ENCODE measurements at regions not wholly inside any gene's neighbourhood (a gene's known extent, or its start where the extent isn't known, plus 50 kb on each side); places are given as distances from the start of the nearest gene placed in this dataset.

DNA sequence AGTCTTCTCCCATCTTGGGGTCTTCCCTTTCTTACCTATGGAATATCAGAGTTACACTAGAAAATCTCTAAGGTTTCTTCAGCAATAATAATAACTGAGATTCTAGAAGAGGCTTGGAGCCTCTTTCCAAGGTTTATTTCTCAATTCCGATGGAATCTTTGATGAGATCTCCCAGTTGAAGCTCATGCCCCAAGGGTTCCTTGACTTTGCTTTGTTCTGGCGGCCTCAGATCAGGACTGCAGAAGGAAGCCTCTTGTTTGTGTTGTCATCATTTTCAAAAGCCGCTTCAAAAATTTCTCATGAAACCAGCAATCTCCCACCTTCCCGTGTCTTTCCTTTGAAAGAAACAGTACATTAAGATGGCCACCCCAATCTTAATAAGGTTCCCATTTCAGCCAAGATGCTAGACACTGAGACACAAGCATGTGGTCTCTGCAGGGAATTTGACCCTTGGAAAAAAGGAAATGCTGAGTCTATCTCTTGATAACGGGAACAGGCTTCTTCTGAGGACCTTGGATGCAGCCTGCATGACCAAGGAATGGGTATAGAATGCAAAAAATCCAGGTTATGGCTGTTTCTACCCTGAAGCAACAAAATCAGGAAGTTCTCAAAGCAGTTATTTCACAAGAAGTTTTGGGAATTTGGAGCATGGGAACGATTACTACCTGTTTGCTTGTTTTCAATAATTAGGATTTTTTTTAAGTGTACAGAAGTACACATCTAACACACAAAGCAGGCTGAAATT lies 141.6 kb downstream of the CD24 start:
- Histone ChIP-seq H3K9me3 (ENCODE audit: insufficient read depth, low read length) (no peaks in the 10 kb centered on the region), H3K4me3 (ENCODE audit: insufficient read depth, low read length, poor library complexity, severe bottlenecking) (no peak overlapping the region), H4K20me1 (ENCODE audit: low read depth, low read length) (no peaks in the 10 kb centered on the region), H2AFZ (ENCODE audit: low read depth, low read length, severe bottlenecking) (no peak overlapping the region), H3K79me2 (ENCODE audit: insufficient read depth, low read length) (no peaks in the 10 kb centered on the region), H3K27me3 (ENCODE audit: low read length) (no peaks in the 10 kb centered on the region), H3K36me3 (ENCODE audit: low read length) (no peaks in the 10 kb centered on the region), H3K4me2 (ENCODE audit: low read depth, low read length, poor library complexity, severe bottlenecking) (no peak overlapping the region), H3K9ac (ENCODE audit: low read length) (no peak overlapping the region), H3K9me2 (replicated peaks; ENCODE audit: insufficient read depth, low read length) (no peaks in the 10 kb centered on the region), H3F3A (ENCODE audit: insufficient read depth) (no peaks in the 10 kb centered on the region), H3K27ac (ENCODE audit: low read depth, low read length) (no peak overlapping the region)
- TF ChIP-seq CTCF (IDR thresholded peaks at IDR 0.05; ENCODE audit: insufficient read depth, low read length, poor library complexity, severe bottlenecking) (no peak), EZH2phosphoT487 (conservative IDR thresholded peaks at IDR 0.05; ENCODE audit: low read length) (no peak)

DNA sequence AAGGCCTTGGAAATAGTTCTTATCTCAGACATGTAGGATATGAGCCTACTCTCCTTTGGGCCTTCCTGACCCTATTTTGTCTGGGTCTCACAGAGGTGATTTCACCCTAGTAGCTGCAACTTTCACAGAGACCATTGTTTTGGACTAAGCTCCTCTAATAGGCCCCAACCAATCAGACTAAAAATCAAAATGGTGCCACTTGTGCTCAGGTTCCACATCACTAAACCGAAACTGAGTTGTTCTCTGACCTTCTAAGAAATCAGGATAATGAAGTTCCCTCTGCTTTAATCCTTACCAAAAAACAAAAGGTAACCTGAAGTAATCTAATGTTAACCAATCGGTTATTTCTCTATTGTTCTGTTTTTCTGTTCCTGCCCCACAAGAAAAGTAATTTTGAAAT lies 143.6 kb downstream of the CD24 start:
- Histone ChIP-seq H3K27ac (ENCODE audit: low read depth, low read length) (no peak overlapping the region), H3K9me3 (ENCODE audit: insufficient read depth, low read length) (no peaks in the 10 kb centered on the region), H3K4me3 (ENCODE audit: insufficient read depth, low read length, poor library complexity, severe bottlenecking) (no peak overlapping the region), H3K9me2 (replicated peaks; ENCODE audit: insufficient read depth, low read length) (no peaks in the 10 kb centered on the region), H3K27me3 (ENCODE audit: low read length) (no peaks in the 10 kb centered on the region), H2AFZ (ENCODE audit: low read depth, low read length, severe bottlenecking) (no peak overlapping the region), H3K36me3 (ENCODE audit: low read length) (no peaks in the 10 kb centered on the region), H3F3A (ENCODE audit: insufficient read depth) (no peaks in the 10 kb centered on the region), H3K79me2 (ENCODE audit: insufficient read depth, low read length) (no peaks in the 10 kb centered on the region), H4K20me1 (ENCODE audit: low read depth, low read length) (no peaks in the 10 kb centered on the region), H3K9ac (ENCODE audit: low read length) (no peak overlapping the region), H3K4me2 (ENCODE audit: low read depth, low read length, poor library complexity, severe bottlenecking) (no peak overlapping the region)
- no peak for TF ChIP-seq EZH2phosphoT487 (conservative IDR thresholded peaks at IDR 0.05; ENCODE audit: low read length)
- TF ChIP-seq CTCF (IDR thresholded peaks at IDR 0.05; ENCODE audit: insufficient read depth, low read length, poor library complexity, severe bottlenecking) = no peak

DNA sequence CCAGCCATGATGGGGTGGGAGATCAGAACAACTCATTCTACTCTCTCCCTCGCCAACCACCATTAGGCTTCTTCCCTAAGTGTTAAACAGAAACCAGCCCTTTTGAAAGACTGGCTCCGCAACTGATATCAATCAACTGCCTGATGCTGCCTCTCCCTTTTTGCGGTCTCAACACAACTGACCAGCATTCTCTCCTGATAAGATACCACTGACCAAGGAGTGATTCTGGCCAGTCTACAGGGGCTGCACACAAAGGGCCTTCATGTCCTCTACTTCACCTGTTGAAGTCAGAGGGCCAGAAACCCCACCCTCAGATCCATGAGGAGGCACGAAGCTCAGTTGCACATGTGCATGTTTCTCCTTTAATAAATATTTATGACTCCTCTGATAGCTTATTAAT lies 145.1 kb downstream of the CD24 start:
- Histone ChIP-seq H3K9ac (ENCODE audit: low read length) (no peak overlapping the region), H3K4me3 (ENCODE audit: insufficient read depth, low read length, poor library complexity, severe bottlenecking) (no peak overlapping the region), H3K9me2 (replicated peaks; ENCODE audit: insufficient read depth, low read length) (no peaks in the 10 kb centered on the region; the same call in 1 of the 2 replicates), H3K4me2 (ENCODE audit: low read depth, low read length, poor library complexity, severe bottlenecking) (no peak overlapping the region), H3K79me2 (ENCODE audit: insufficient read depth, low read length) (no peaks in the 10 kb centered on the region), H3K9me3 (ENCODE audit: insufficient read depth, low read length) (no peaks in the 10 kb centered on the region), H2AFZ (ENCODE audit: low read depth, low read length, severe bottlenecking) (no peak overlapping the region), H4K20me1 (ENCODE audit: low read depth, low read length) (no peaks in the 10 kb centered on the region), H3K36me3 (ENCODE audit: low read length) (no peaks in the 10 kb centered on the region), H3K27me3 (ENCODE audit: low read length) (no peaks in the 10 kb centered on the region), H3F3A (ENCODE audit: insufficient read depth) (no peaks in the 10 kb centered on the region), H3K27ac (ENCODE audit: low read depth, low read length) (no peak overlapping the region)
- TF ChIP-seq EZH2phosphoT487 (conservative IDR thresholded peaks at IDR 0.05; ENCODE audit: low read length) (no peak), CTCF (IDR thresholded peaks at IDR 0.05; ENCODE audit: insufficient read depth, low read length, poor library complexity, severe bottlenecking) (no peak)

Data from SU-DHL-6 (cell line).